ENCODE measurements at regions not wholly inside any gene's neighbourhood (a gene's known extent, or its start where the extent isn't known, plus 50 kb on each side); places are given as distances from the start of the nearest gene placed in this dataset.

DNA sequence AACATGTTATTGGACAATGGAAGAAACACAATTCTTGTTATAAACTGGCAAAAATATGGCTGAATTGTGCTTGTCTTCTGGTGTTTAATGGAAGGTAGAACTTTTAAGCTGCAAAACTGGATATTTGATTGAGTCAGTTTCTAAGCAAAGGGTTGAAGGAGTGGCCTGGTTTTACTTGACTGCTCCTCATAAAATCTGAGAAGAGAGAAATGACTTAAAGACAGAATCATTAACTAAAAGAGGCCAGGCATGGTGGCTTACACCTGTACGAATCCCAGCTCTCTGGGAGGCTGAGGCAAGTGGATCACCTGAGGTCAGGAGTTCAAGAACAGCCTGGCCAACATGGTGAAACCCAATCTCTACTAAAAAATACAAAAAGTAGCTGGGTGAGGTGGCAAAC, 770.7 kb downstream of the CDH11 start:
- no peak for TF ChIP-seq POLR2A (IDR thresholded peaks at IDR 0.05)
- TF ChIP-seq, protein P1, sequence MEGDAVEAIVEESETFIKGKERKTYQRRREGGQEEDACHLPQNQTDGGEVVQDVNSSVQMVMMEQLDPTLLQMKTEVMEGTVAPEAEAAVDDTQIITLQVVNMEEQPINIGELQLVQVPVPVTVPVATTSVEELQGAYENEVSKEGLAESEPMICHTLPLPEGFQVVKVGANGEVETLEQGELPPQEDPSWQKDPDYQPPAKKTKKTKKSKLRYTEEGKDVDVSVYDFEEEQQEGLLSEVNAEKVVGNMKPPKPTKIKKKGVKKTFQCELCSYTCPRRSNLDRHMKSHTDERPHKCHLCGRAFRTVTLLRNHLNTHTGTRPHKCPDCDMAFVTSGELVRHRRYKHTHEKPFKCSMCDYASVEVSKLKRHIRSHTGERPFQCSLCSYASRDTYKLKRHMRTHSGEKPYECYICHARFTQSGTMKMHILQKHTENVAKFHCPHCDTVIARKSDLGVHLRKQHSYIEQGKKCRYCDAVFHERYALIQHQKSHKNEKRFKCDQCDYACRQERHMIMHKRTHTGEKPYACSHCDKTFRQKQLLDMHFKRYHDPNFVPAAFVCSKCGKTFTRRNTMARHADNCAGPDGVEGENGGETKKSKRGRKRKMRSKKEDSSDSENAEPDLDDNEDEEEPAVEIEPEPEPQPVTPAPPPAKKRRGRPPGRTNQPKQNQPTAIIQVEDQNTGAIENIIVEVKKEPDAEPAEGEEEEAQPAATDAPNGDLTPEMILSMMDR (IDR thresholded peaks at IDR 0.05): no peak

Measured in uterus (tissue), 2 donors.